Right lobe of liver (tissue), 6 donors: ENCODE measurements at regions not wholly inside any gene's neighbourhood (a gene's known extent, or its start where the extent isn't known, plus 50 kb on each side); places are given as distances from the start of the nearest gene placed in this dataset.

Source experiments
- ATAC-seq, 4 donors: fragments of 200-7000 bp; cut with Tn5 transposase; one replicate each; pipeline ENCODE4 v1.9.1; 2020; ENCODE audit warnings: mild to moderate bottlenecking in 4 of 4, moderate library complexity in 4 of 4
- DNase-seq, 3 donors: peaks; one replicate each; pipeline ENCODE4 v3.0.0-alpha.2; 2020
- H3K27ac ChIP-seq, 3 donors: fragments of 200-600 bp; one replicate each; pipeline ENCODE4 v1.8.0; 2022
- H3K27me3 ChIP-seq, 2 donors: fragments of 200-600 bp; one replicate each; pipeline ENCODE4 v1.8.0; 2022
- H3K36me3 ChIP-seq, 4 donors: fragments of 200-600 bp; sonication (generic) in 1 of 4; one replicate each; pipeline versions ENCODE4 v1.5.1 to v1.8.0; 2017 to 2022; ENCODE audit warnings: control low read depth in 1 of 4
- H3K4me1 ChIP-seq, 4 donors: fragments of 200-600 bp; sonication (generic) in 1 of 4; one replicate each; pipeline versions ENCODE4 v1.5.1 to v1.8.0; 2017 to 2022; ENCODE audit warnings: control low read depth in 1 of 4
- H3K4me3 ChIP-seq, 3 donors: fragments of 200-600 bp; one replicate each; pipeline ENCODE4 v1.8.0; 2022
- H3K9me3 ChIP-seq, 4 donors: fragments of 200-600 bp; sonication (generic) in 1 of 4; one replicate each; pipeline versions ENCODE4 v1.5.1 to v1.8.0; 2017 to 2022; ENCODE audit warnings: control low read depth in 1 of 4
- POLR2A ChIP-seq: fragments of 450-650 bp; IDR thresholded peaks from one replicate; pipeline ENCODE4 v1.6.1; 2017; ENCODE audit warnings: antibody characterized with exemption, mild to moderate bottlenecking
- WGBS: methylation state at CpG from one replicate; pipeline ENCODE4 v1.1.6; 2018; ENCODE audit warnings: low coverage, low lambda C conversion rate; ENCODE audit not compliant: insufficient coverage; ENCODE audit errors: missing lambda C conversion rate; 5-methylcytosine and 5-hydroxymethylcytosine counted together
- intact Hi-C, 2 donors: fragments of 100-400 bp; cut with DNase I; formaldehyde crosslinking; loops; one replicate each; pipeline versions ENCODE4 v1.11.2 to v1.14.1; 2022
- TF ChIP-seq, protein P1 (sequence below), 4 donors: fragments of 200-600 bp in 3 of 4; fragments of 450-650 bp in 1 of 4; IDR thresholded peaks; one replicate each; pipeline versions ENCODE4 v1.5.1 to v1.8.0; 2016 to 2022; ENCODE audit warnings: antibody characterized with exemption in 4 of 4, mild to moderate bottlenecking in 2 of 4
- donor health status: DM: no; HTN: yes; CAD: no.
- donor health status: DM: no; HTN: no; CAD: no.
- donor health status: DM: no; HTN: no; CAD: no.
- donor health status: DM: no; HTN: yes; CAD: no.
- donor health status: DM: no; HTN: yes; CAD: no.

DNA sequence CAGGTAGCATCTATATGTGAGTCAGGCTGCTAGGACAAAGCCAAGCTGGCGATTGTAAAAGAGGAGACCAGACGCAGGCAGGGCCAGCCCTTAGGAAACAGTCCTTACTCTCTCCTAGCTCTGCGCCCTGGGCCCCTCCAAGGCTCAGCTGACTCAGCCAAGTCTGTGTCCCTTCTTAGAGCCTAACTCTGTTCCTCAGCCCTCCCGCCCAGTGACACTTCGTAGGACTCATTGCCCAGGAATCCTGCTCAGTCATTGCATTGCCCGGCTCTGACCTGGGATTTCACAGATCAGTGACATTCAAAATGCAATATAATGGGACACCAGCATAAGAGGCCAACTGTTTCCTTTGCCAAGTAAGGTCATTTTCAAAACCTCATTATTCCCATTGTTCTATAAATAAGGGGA is 244.2 kb downstream of the TLE3 start:
- Histone ChIP-seq H3K4me1 (no peaks in the 10 kb centered on the region), H3K27ac (no peak overlapping the region), H3K27me3 (no peaks in the 10 kb centered on the region), H3K4me3 (no peak overlapping the region), H3K36me3 (no peaks in the 10 kb centered on the region), H3K9me3 (no peaks in the 10 kb centered on the region)
- 80% methylated on average over 1 of the region's 6 CpGs for WGBS
- ATAC-seq = no peak
- TF ChIP-seq, protein P1, sequence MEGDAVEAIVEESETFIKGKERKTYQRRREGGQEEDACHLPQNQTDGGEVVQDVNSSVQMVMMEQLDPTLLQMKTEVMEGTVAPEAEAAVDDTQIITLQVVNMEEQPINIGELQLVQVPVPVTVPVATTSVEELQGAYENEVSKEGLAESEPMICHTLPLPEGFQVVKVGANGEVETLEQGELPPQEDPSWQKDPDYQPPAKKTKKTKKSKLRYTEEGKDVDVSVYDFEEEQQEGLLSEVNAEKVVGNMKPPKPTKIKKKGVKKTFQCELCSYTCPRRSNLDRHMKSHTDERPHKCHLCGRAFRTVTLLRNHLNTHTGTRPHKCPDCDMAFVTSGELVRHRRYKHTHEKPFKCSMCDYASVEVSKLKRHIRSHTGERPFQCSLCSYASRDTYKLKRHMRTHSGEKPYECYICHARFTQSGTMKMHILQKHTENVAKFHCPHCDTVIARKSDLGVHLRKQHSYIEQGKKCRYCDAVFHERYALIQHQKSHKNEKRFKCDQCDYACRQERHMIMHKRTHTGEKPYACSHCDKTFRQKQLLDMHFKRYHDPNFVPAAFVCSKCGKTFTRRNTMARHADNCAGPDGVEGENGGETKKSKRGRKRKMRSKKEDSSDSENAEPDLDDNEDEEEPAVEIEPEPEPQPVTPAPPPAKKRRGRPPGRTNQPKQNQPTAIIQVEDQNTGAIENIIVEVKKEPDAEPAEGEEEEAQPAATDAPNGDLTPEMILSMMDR (IDR thresholded peaks at IDR 0.05) = no peak
- no peak for TF ChIP-seq POLR2A
- DNase-seq = no peak
- intact Hi-C loops = no loop called here

DNA sequence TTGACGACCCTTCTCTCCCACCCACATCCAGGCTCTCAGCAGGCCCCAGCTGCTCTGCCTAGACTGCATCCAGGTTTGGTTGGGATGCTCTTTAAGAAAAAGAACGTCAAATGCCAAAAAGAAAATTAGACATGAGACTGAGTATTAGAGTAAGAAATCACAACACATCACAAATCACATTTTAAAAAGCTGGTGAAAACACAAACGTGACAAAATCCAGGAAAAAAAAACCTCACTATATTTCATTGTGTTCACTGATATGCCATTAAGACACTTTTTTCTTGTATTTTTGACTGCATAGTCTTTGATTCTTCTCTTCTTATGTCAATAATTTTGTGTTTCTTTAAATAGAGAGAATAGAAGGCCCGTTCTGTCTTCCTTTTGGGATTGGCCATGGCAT is 243.7 kb downstream of the TLE3 start:
- ATAC-seq (no peak), DNase-seq (no peak)
- TF ChIP-seq, protein P1 (IDR thresholded peaks at IDR 0.05) = no peak
- no peak for TF ChIP-seq POLR2A
- Histone ChIP-seq H3K27me3 (no peaks in the 10 kb centered on the region), H3K4me3 (no peak overlapping the region), H3K4me1 (no peaks in the 10 kb centered on the region), H3K27ac (no peak overlapping the region), H3K9me3 (no peaks in the 10 kb centered on the region), H3K36me3 (no peaks in the 10 kb centered on the region)
- 68% methylated on average over 4 of the region's 4 CpGs for WGBS
- intact Hi-C loops = no loop called here

DNA sequence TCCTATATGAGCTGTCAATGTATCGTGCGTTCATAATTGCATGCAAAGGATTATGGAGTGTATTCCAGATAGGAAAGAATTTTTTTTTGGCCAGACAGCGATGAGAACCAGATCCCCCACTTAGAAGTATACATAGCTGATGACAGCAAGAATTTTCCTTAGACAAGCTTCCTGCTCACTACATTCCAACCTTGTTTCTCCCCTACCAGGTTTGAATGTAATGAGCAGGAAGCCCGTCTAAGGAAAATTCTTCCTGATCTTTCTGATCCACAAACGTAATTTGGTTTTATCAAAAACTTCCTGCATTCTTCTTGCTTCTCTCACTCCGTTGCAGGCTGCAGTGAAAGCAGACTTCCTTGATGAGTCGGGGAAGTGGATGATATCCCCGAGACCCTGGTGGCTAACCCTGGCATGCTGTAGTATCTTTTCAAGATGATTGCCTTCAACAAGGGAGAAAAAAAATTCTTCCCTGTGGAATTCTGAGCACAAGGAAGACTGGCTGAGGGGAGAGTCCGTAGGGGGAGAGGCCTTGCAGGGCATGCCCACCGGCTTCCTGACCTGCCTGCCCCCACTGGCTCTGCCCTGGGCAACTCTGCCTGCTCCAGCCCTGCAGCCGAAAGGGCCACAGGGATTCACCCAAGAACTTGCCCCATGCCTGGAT is 243.1 kb downstream of the TLE3 start:
- Histone ChIP-seq H3K36me3 (no peaks in the 10 kb centered on the region), H3K9me3 (no peaks in the 10 kb centered on the region), H3K4me3 (no peak overlapping the region), H3K4me1 (no peaks in the 10 kb centered on the region), H3K27me3 (no peaks in the 10 kb centered on the region), H3K27ac (no peak overlapping the region)
- TF ChIP-seq POLR2A = no peak
- TF ChIP-seq, protein P1 (IDR thresholded peaks at IDR 0.05) = no peak
- ATAC-seq = no peak
- DNase-seq = no peak
- 62% methylated on average over 8 of the region's 11 CpGs for WGBS
- intact Hi-C loops = no loop called here

DNA sequence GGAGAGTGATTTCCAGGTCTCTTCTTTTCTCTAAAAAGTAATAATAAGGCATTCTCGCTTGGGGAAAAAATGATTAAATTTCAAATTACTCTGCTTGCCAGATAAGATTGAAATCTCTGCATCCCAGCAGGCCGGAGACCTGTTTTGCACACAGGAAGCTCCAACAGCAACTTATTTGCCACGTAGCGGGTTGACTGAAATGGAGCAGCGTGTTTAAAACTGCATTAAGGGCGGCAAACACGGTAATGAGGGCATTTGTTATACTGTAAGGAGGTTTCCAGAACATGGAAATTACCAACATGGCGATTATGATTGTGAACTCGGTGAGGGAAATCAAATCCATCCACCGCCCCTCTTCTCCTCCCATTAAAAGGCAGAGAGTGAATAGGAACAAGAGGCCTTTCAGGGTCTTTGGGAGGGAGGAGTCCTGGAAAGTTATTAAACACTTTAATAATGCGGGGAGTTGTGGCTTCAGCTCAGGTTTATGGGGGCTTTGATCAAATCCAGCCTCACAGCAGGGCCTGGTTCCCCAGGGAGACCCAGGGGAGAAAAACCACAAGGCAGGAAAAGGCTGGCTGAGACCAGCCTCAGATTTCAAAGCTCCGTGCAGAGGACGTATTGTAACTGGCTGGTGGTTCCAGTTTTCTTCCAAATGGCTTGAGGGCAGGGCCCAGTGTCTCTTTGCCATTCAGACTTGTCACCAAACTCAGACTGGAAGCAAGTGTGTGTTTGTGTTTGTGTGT is 242.3 kb downstream of the TLE3 start:
- ATAC-seq (no peak), DNase-seq (no peak)
- TF ChIP-seq POLR2A = no peak
- TF ChIP-seq, protein P1 (IDR thresholded peaks at IDR 0.05) = no peak
- intact Hi-C loops = no loop called here
- Histone ChIP-seq H3K4me3 (no peak overlapping the region), H3K27ac (no peak overlapping the region), H3K4me1 (no peaks in the 10 kb centered on the region), H3K9me3 (no peaks in the 10 kb centered on the region), H3K27me3 (no peaks in the 10 kb centered on the region), H3K36me3 (no peaks in the 10 kb centered on the region)
- WGBS = 83% methylated on average over 11 of the region's 13 CpGs
